PC-9 (cell line): ENCODE measurements at regions not wholly inside any gene's neighbourhood (a gene's known extent, or its start where the extent isn't known, plus 50 kb on each side); places are given as distances from the start of the nearest gene placed in this dataset.

ENCODE experiments used
- BruUV-seq: library from RNA; stranded (reverse); fragments of 400-500 nt; replicated peaks from 2 replicates; lab custom pipeline; 2021; lab: Mats Ljungman, UMichigan
- CTCF ChIA-PET: fragments of 300-600 bp; sonication (Branson Sonifier 250); formaldehyde crosslinking; loops from one replicate; lab custom pipeline; 2022; ENCODE audit warnings: antibody characterized with exemption; lab: Charles Lee
- POLR2A ChIA-PET: fragments of 300-600 bp; sonication (Branson Sonifier 250); formaldehyde crosslinking; loops from one replicate; lab custom pipeline; 2022; ENCODE audit warnings: antibody characterized with exemption; ENCODE audit not compliant: unreplicated experiment; lab: Charles Lee
- DNase-seq, 2 experiments: peaks; one replicate each; pipeline versions ENCODE4 v3.0.0 to v3.0.0-alpha.2; 2015 to 2022; ENCODE audit warnings: mixed read lengths in 1 of 2
- H2AFZ ChIP-seq: fragments of 200-600 bp; sonication (generic); 2 replicates; pipeline ENCODE4 v1.8.1; 2017; ENCODE audit warnings: antibody characterized with exemption
- H3F3A ChIP-seq: fragments of 200-600 bp; sonication (generic); 2 replicates; pipeline ENCODE4 v1.8.1; 2017; ENCODE audit warnings: antibody characterized with exemption, mild to moderate bottlenecking, low read depth; ENCODE audit not compliant: insufficient read depth
- H3K27ac ChIP-seq: fragments of 200-600 bp; sonication (generic); 2 replicates; pipeline ENCODE4 v1.6.1; 2016; ENCODE audit warnings: mixed run types
- H3K27me3 ChIP-seq: fragments of 200-600 bp; sonication (generic); 2 replicates; pipeline ENCODE4 v1.6.1; 2016; ENCODE audit warnings: low read depth, mixed run types; ENCODE audit not compliant: insufficient read depth
- H3K36me3 ChIP-seq: fragments of 200-600 bp; sonication (generic); 2 replicates; pipeline ENCODE4 v1.6.1; 2016; ENCODE audit warnings: low read depth, mixed run types
- H3K4me1 ChIP-seq: fragments of 200-600 bp; sonication (generic); replicated peaks from 2 replicates; pipeline ENCODE4 v1.6.1; 2016; ENCODE audit warnings: mixed run types; ENCODE audit not compliant: insufficient read depth
- H3K4me2 ChIP-seq: fragments of 200-600 bp; sonication (generic); 2 replicates; pipeline ENCODE4 v1.6.1; 2017; ENCODE audit warnings: mixed run types
- H3K4me3 ChIP-seq: fragments of 200-600 bp; sonication (generic); 2 replicates; pipeline ENCODE4 v1.6.1; 2016; ENCODE audit warnings: mixed run types
- H3K79me2 ChIP-seq: fragments of 200-600 bp; sonication (generic); 2 replicates; pipeline ENCODE4 v1.6.1; 2017; ENCODE audit warnings: low read depth, mixed run types
- H3K9me2 ChIP-seq: fragments of 200-600 bp; sonication (generic); 2 replicates; pipeline ENCODE4 v1.8.1; 2017; ENCODE audit warnings: mild to moderate bottlenecking; ENCODE audit not compliant: insufficient read depth
- H3K9me3 ChIP-seq: fragments of 200-600 bp; sonication (generic); 2 replicates; pipeline ENCODE4 v1.8.1; 2016; ENCODE audit warnings: low read depth; ENCODE audit not compliant: insufficient read depth
- H4K20me1 ChIP-seq: fragments of 200-600 bp; sonication (generic); 2 replicates; pipeline ENCODE4 v1.8.1; 2017; ENCODE audit not compliant: insufficient read depth
- CTCF ChIP-seq: fragments of 200-600 bp; sonication (generic); conservative IDR thresholded peaks from 2 replicates; pipeline ENCODE4 v1.6.1; 2017; ENCODE audit warnings: mixed run types, antibody characterized with exemption, mild to moderate bottlenecking, moderate library complexity
- EZH2 ChIP-seq: fragments of 200-600 bp; sonication (generic); IDR thresholded peaks from 2 replicates; pipeline ENCODE4 v1.8.0; 2017; ENCODE audit warnings: antibody characterized with exemption, low read depth
- intact Hi-C: fragments of 100-400 bp; cut with micrococcal nuclease; formaldehyde crosslinking; loops from one replicate; pipeline ENCODE4 v1.10.0; 2022; ENCODE audit not compliant: unreplicated experiment

- no peak for DNase-seq
- intact Hi-C loops, result no loop called here
- Histone ChIP-seq H3K36me3 (no peaks in the 10 kb centered on the region), H2AFZ (no peak overlapping the region), H3K9me2 (no peaks in the 10 kb centered on the region; the same call in 1 of the 2 replicates), H4K20me1 (no peaks in the 10 kb centered on the region), H3K4me2 (no peak overlapping the region), H3K27ac (no peak overlapping the region), H3K27me3 (no peaks in the 10 kb centered on the region), H3K4me1 (no peaks in the 10 kb centered on the region), H3K4me3 (no peak overlapping the region), H3K79me2 (no peaks in the 10 kb centered on the region), H3K9me3 (no peaks in the 10 kb centered on the region; the same call in 1 of the 2 replicates), H3F3A (no peaks in the 10 kb centered on the region)
- ChIA-PET CTCF (interaction anchor here (0.6 kb wide), 1 partner anchor 449 kb away, joined by 4 read pairs; no protein-coding TSS in a partner anchor), POLR2A (no interaction called here)
- TF ChIP-seq CTCF (no peak), EZH2 (no peak)
- no TSS peak for BruUV-seq
These were observed 126.0 kb upstream of the ATP2B1 start for GRCh38 chr12:89834676-89835075.

- Histone ChIP-seq H3K36me3 (no peaks in the 10 kb centered on the region), H3K27me3 (no peaks in the 10 kb centered on the region), H3K4me2 (no peak overlapping the region), H3K9me3 (no peaks in the 10 kb centered on the region; the same call in 1 of the 2 replicates), H2AFZ (no peak overlapping the region), H3K4me3 (no peak overlapping the region), H3K27ac (no peak overlapping the region), H4K20me1 (no peaks in the 10 kb centered on the region), H3K9me2 (no peaks in the 10 kb centered on the region; the same call in 1 of the 2 replicates), H3K79me2 (no peaks in the 10 kb centered on the region), H3K4me1 (no peaks in the 10 kb centered on the region), H3F3A (no peaks in the 10 kb centered on the region)
- no peak for TF ChIP-seq EZH2
- TF ChIP-seq CTCF, result no peak
- POLR2A ChIA-PET, result no interaction called here
- no peak for DNase-seq
- BruUV-seq, result no TSS peak
- CTCF ChIA-PET, result no interaction called here
- intact Hi-C loops, result loop anchor here (1.0 kb wide), 1 partner anchor 33 kb away; no protein-coding TSS in a partner anchor
These were observed 125.0 kb upstream of the ATP2B1 start for GRCh38 chr12:89833337-89834252.

GRCh38 chr12:89832336-89832735 lies 123.7 kb upstream of the ATP2B1 start:
- no peaks in the 10 kb centered on the region for H3F3A ChIP-seq
- H2AFZ ChIP-seq, result no peak overlapping the region
- no peak overlapping the region for H3K27ac ChIP-seq
- no peaks in the 10 kb centered on the region; the same call in 1 of the 2 replicates for H3K9me3 ChIP-seq
- no peaks in the 10 kb centered on the region for H4K20me1 ChIP-seq
- DNase-seq, result no peak
- no peaks in the 10 kb centered on the region; the same call in 1 of the 2 replicates for H3K9me2 ChIP-seq
- no peaks in the 10 kb centered on the region for H3K36me3 ChIP-seq
- TF ChIP-seq EZH2 (no peak), CTCF (no peak)
- H3K79me2 ChIP-seq, result no peaks in the 10 kb centered on the region
- no peak overlapping the region for H3K4me3 ChIP-seq
- CTCF ChIA-PET, result no interaction called here
- intact Hi-C loops, result no loop called here
- no peaks in the 10 kb centered on the region for H3K4me1 ChIP-seq
- BruUV-seq, result no TSS peak
- H3K27me3 ChIP-seq, result no peaks in the 10 kb centered on the region
- H3K4me2 ChIP-seq, result no peak overlapping the region
- POLR2A ChIA-PET, result no interaction called here
